Hepatocyte (in vitro differentiated cells): ENCODE measurements at regions not wholly inside any gene's neighbourhood (a gene's known extent, or its start where the extent isn't known, plus 50 kb on each side); places are given as distances from the start of the nearest gene placed in this dataset.

Experiments
- CTCF ChIP-seq: fragments of 200-600 bp; sonication (generic); IDR thresholded peaks from 2 replicates; pipeline ENCODE4 v1.5.1; 2016; ENCODE audit warnings: antibody characterized with exemption, mild to moderate bottlenecking; ENCODE audit not compliant: poor library complexity
- EZH2phosphoT487 ChIP-seq: fragments of 200-600 bp; sonication (generic); IDR thresholded peaks from one replicate; pipeline ENCODE4 v1.6.1; 2018; ENCODE audit warnings: antibody characterized with exemption, mild to moderate bottlenecking, low read depth, moderate library complexity; ENCODE audit not compliant: unreplicated experiment, severe bottlenecking

GRCh38 chr17:77055453-77055852, 85.3 kb upstream of the SEC14L1 start:
- TF ChIP-seq CTCF (no peak), EZH2phosphoT487 (no peak)
